Heart left ventricle (tissue), 16 donors: ENCODE measurements at regions not wholly inside any gene's neighbourhood (a gene's known extent, or its start where the extent isn't known, plus 50 kb on each side); places are given as distances from the start of the nearest gene placed in this dataset.

Experiments
- ATAC-seq, 4 donors: fragments of 200-7000 bp; cut with Tn5 transposase; one replicate each; pipeline ENCODE4 v1.9.1; 2020 to 2022; ENCODE audit warnings: moderate library complexity in 4 of 4, mild to moderate bottlenecking in 3 of 4, moderate number of reproducible peaks in 1 of 4
- DNase-seq, 5 donors: peaks; one replicate each; pipeline ENCODE4 v3.0.0-alpha.2; 2020
- H3K27ac ChIP-seq, 12 donors: fragments of 200-600 bp; sonication (generic) in 4 of 12; one replicate each; pipeline versions ENCODE4 v1.5.0 to v1.8.0; 2016 to 2022; ENCODE audit warnings: mild to moderate bottlenecking in 2 of 12
- H3K27me3 ChIP-seq, 9 donors: fragments of 200-600 bp; sonication (generic) in 2 of 9; one replicate each; pipeline versions ENCODE4 v1.5.1 to v1.8.0; 2016 to 2022; ENCODE audit warnings: mild to moderate bottlenecking in 3 of 9
- H3K36me3 ChIP-seq, 9 donors: fragments of 200-600 bp; sonication (generic) in 2 of 9; one replicate each; pipeline versions ENCODE4 v1.5.0 to v1.8.0; 2018 to 2022; ENCODE audit warnings: mild to moderate bottlenecking in 2 of 9
- H3K4me1 ChIP-seq, 12 donors: fragments of 200-600 bp; sonication (generic) in 4 of 12; one replicate each; pipeline versions ENCODE4 v1.5.0 to v1.8.0; 2016 to 2022; ENCODE audit warnings: mild to moderate bottlenecking in 3 of 12
- H3K4me3 ChIP-seq, 12 donors: fragments of 200-600 bp; sonication (generic) in 4 of 12; one replicate each; pipeline versions ENCODE4 v1.5.0 to v1.8.0; 2017 to 2022; ENCODE audit warnings: mild to moderate bottlenecking in 9 of 12, moderate library complexity in 4 of 12
- H3K9me3 ChIP-seq, 12 donors: fragments of 200-600 bp; sonication (generic) in 4 of 12; one replicate each; pipeline versions ENCODE4 v1.5.0 to v1.8.0; 2016 to 2022; ENCODE audit warnings: mild to moderate bottlenecking in 1 of 12
- POLR2A ChIP-seq, 2 donors: fragments of 450-650 bp; IDR thresholded peaks; one replicate each; pipeline ENCODE4 v1.6.1; 2017; ENCODE audit warnings: antibody characterized with exemption in 2 of 2, mild to moderate bottlenecking in 2 of 2, moderate library complexity in 2 of 2
- WGBS, 4 donors: extraction: QIAGEN DNeasy Blood & Tissue Kit in 2 of 4; methylation state at CpG; one replicate each; pipeline versions ENCODE4 v1.1.5 to v1.1.7; 2013 to 2018; 5-methylcytosine and 5-hydroxymethylcytosine counted together
- intact Hi-C, 10 donors: fragments of 100-400 bp; cut with DNase I; formaldehyde crosslinking; loops; one replicate each; pipeline versions ENCODE4 v1.11.1 to v1.14.2; 2022
- TF ChIP-seq, protein P1 (sequence below), 12 donors: fragments of 200-600 bp; sonication (generic) in 4 of 12; IDR thresholded peaks; one replicate each; pipeline versions ENCODE4 v1.5.0 to v1.8.0; 2018 to 2022; ENCODE audit warnings: antibody characterized with exemption in 12 of 12, mild to moderate bottlenecking in 5 of 12
- donor health status: ischemic (EF 13 %, LVEDD 7.1; RV severe dilation, severe dysfunction).
- donor health status: healthy with polysubstance abuse.
- donor health status: DM: no; HTN: yes; CAD: no.
- donor health status: DM: no; HTN: no; CAD: no.
- donor health status: ischemic (EF 25% LVEDD 6.9; RV normal size, moderate dysfunction).
- donor health status: ischemic (EF 25% LVEDD 5.7; RV mildly dilated, moderate dysfunction).
- donor health status: healthy.
- donor health status: DM: yes; HTN: yes; CAD: no.
- donor health status: ischemic (EF 35%, LVEDD 5.7; RV mildly dilated, moderate dysfunction).
- donor health status: nonischemic (EF 11% LVEDD 7.7; RV severe dilation, severe dysfunction).
- donor health status: DM: yes; HTN: yes; CAD: no.
- donor health status: PGD.
- donor health status: ischemic (EF 29% LVEDD 5.4; RV normal size, mild dysfunction).
- donor health status: nonischemic (EF 23%, LVEDD 6.1; RV moderate dilation, normal function).

GRCh38 chr12:115322275-115322674, 638.3 kb upstream of the TBX3 start:
- TF ChIP-seq, protein P1, sequence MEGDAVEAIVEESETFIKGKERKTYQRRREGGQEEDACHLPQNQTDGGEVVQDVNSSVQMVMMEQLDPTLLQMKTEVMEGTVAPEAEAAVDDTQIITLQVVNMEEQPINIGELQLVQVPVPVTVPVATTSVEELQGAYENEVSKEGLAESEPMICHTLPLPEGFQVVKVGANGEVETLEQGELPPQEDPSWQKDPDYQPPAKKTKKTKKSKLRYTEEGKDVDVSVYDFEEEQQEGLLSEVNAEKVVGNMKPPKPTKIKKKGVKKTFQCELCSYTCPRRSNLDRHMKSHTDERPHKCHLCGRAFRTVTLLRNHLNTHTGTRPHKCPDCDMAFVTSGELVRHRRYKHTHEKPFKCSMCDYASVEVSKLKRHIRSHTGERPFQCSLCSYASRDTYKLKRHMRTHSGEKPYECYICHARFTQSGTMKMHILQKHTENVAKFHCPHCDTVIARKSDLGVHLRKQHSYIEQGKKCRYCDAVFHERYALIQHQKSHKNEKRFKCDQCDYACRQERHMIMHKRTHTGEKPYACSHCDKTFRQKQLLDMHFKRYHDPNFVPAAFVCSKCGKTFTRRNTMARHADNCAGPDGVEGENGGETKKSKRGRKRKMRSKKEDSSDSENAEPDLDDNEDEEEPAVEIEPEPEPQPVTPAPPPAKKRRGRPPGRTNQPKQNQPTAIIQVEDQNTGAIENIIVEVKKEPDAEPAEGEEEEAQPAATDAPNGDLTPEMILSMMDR (IDR thresholded peaks at IDR 0.05), result no peak
- TF ChIP-seq POLR2A (IDR thresholded peaks at IDR 0.05), result no peak
- ATAC-seq, result no peak
- DNase-seq, result no peak

GRCh38 chr12:115320967-115321366, 637.0 kb upstream of the TBX3 start:
- WGBS, 4 donors, result 40 to 59% (median 44%) methylated on average over 8 of the region's 8 CpGs
- H3K36me3 ChIP-seq, result no peaks in the 10 kb centered on the region
- DNase-seq (peak in 4 of 5 donors; percentile 15 to 63 (median 45)), ATAC-seq (peak in 2 of 4 donors; percentile 31 to 42)
- no peaks in the 10 kb centered on the region for H3K27me3 ChIP-seq
- TF ChIP-seq, protein P1 (IDR thresholded peaks at IDR 0.05), result no peak
- TF ChIP-seq POLR2A (IDR thresholded peaks at IDR 0.05), result no peak
- peaks cover 0 to 16% (median 2%) of the 10 kb centered on the region in 12 donors for H3K4me1 ChIP-seq
- no peak overlapping the region for H3K4me3 ChIP-seq
- H3K27ac ChIP-seq, result peak overlapping the region in 1 of 12 donors; percentile 11
- intact Hi-C loops, result no loop called here
- H3K9me3 ChIP-seq, result no peaks in the 10 kb centered on the region

More at GRCh38 chr12:115322275-115322674, 638.3 kb upstream of the TBX3 start:
- intact Hi-C loops, result no loop called here
- Histone ChIP-seq H3K9me3 (no peaks in the 10 kb centered on the region), H3K4me3 (no peak overlapping the region), H3K27me3 (no peaks in the 10 kb centered on the region), H3K36me3 (no peaks in the 10 kb centered on the region), H3K27ac (peak overlapping the region in 1 of 12 donors; percentile 49), H3K4me1 (peaks cover 0 to 18% (median 2%) of the 10 kb centered on the region in 12 donors)
- 52 to 66% (median 58%) methylated on average over 4 of the region's 4 CpGs for WGBS, 4 donors

GRCh38 chr12:115320451-115320850, 636.5 kb upstream of the TBX3 start:
- H3K4me1 ChIP-seq, result peaks cover 0 to 11% (median 2%) of the 10 kb centered on the region in 12 donors
- no peak for ATAC-seq
- no peaks in the 10 kb centered on the region for H3K9me3 ChIP-seq
- no peaks in the 10 kb centered on the region for H3K27me3 ChIP-seq
- H3K27ac ChIP-seq, result peak overlapping the region in 1 of 12 donors; percentile 11
- DNase-seq, result no peak
- WGBS, 4 donors, result 73 to 86% (median 77%) methylated on average over 5 of the region's 5 CpGs
- H3K36me3 ChIP-seq, result no peaks in the 10 kb centered on the region
- TF ChIP-seq POLR2A (IDR thresholded peaks at IDR 0.05), result no peak
- TF ChIP-seq, protein P1 (IDR thresholded peaks at IDR 0.05), result no peak
- H3K4me3 ChIP-seq, result no peak overlapping the region
- intact Hi-C loops, result no loop called here

- Histone ChIP-seq H3K27ac (no peak overlapping the region), H3K4me3 (no peak overlapping the region), H3K36me3 (no peaks in the 10 kb centered on the region), H3K9me3 (peaks cover 0 to 6% (median 0%) of the 10 kb centered on the region in 12 donors), H3K4me1 (peaks cover 0 to 7% (median 1%) of the 10 kb centered on the region in 12 donors), H3K27me3 (no peaks in the 10 kb centered on the region)
- WGBS, 4 donors, result 90 to 100% (median 93%) methylated on average over 8 of the region's 8 CpGs
- intact Hi-C loops, result no loop called here
- no peak for DNase-seq
- ATAC-seq, result no peak
- TF ChIP-seq POLR2A (IDR thresholded peaks at IDR 0.05), result no peak
- TF ChIP-seq, protein P1 (IDR thresholded peaks at IDR 0.05), result no peak
These were observed 635.6 kb upstream of the TBX3 start for GRCh38 chr12:115319446-115320040.
